NCI-H526 treated with DMSO at 0.1 percent for 48 hours (cell line): ENCODE measurements at regions not wholly inside any gene's neighbourhood (a gene's known extent, or its start where the extent isn't known, plus 50 kb on each side); places are given as distances from the start of the nearest gene placed in this dataset.

Source experiments
- DNase-seq: peaks from one replicate; lab custom pipeline; 2025; lab: John Stamatoyannopoulos, UW

DNA sequence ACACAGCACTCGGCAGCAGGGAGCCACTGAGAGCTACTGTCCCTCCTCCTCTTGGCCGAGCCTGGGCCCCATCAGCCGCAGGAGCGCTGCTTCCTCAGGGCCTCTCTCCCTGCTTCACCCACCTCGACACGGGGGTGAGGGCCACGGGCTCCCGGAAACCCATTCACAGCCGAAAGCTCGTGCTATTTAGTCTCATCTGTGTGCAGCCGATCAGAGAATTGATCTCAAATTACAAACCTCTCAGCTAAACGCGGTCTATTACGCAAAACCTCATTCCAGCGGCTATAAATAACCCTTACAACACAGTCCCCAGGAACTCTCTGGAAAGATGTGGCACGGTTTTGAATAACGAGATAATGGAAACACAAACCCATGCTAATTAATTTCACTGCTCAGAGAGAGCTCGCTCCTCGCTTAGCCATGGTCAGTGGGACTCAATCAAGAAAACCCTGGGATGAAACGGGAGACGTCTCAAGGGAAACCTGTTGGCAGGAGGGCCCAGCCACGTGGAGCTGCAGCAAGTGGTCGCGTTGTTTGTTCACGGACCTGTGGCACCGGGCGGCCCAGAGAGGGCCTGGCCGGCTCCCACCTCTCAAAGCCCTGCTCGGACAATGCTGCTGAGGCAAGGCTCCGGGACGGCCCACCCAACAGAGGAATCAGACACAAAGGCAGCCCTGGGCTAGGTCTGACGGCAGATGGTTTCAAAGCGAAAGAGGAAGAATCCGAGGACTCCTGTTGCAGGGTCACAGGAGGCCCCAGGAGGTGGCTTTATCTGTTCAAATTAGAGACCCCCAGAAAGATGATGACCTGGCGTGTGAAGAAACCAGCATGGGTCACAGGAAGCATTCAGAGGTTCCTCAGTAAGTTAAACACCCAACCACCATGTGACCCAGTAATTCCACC, 210.5 kb downstream of the CTTN start:
- DNase-seq = peak; percentile 97

DNA sequence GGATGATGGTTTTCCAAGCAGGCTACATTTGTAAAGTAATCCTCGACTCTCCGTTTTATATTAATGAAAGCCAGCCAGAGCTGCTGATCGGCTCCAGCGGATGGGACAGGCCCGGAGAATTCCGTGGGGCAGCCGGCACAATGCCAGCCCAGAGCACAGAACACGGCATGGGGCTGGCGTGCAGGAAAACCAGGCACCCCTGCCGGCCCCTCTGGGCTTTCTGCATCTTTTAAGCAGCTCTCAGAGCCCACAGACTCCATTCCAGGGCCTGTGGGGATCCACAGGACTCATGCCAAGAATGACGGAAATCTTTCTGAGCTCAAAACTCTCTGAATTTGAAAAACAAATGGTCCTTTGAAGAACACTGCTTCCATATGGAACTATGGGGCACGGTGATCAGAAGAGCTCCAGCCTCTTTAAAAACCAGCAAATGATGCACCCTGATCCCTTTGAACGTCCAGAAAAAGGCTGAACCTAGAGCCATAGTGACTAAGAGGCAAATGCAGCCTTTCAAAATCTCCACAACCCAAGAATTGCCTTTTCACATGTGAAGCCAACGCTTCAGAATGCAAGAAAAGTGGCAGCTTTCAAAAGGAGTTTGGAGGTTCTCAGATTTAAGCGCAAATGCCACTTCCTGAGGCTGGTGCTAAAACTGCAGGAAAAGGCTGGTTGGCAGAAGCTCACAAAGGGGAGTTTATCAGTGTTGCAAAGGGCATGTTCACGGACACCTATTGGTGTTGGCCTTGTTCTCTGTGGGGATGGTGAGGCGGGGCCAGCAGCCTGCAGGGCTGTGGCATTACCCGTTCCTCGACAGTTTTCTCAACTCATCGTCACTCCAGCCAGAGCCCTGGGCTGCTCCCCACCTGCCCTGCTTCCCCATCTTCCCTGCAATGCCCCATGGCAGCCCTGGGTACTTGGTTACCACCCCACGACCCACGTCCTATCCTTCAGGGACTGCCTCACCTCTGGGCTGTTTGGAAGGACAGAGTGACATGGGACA, 212.5 kb downstream of the CTTN start:
- peak; percentile 34 for DNase-seq

DNA sequence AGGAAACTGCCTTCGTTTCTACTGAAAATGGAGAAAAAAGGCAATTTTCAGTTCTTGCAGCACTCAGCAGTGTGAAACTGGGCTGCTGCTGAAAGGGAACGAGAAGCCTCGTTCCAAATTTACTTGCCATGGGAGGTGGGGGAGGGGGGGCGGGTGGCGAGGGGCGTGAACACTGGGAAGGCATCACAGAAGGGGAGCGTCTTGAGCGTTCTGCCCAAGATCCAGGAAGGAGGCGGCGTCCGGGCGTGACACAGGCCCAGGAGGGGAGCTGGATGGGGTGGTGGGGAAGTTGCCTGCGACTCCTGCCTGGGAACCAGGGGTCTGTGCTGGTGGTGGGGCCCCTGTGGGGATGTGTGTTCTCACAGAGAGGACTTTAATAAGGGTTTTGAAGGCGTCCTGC, 213.5 kb downstream of the CTTN start:
- DNase-seq = no peak

DNA sequence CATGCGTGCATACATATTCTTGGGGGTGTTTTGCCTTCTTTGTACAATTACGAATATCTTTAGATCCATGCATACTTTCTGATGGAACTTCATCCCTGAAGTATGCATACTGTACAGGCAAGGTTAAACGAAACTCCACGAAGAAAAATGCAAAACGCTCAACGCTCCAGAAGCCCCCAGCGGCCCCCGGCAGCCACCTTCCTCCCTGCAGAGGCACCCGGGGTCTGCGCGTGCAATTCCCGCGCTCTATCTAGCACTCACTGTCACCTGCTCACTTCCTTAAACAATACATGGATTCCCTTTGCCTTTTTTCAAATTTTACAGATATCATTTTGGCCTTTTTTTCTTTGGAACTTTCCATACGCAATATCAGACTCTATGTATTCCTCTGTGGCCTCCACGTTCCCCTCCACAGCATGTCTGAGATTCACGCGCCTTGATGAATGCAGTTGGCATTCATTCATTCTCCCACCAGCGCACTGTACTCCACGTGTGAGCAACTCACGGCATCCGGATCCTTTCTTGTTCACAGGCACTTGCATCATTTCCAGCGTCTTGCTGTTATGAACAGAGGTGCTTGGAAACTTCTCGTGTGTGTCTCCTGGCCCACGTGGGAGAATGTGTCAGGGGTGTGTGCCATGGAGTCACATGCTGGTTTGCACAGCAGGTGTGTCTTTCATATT, 214.3 kb downstream of the CTTN start:
- no peak for DNase-seq

DNA sequence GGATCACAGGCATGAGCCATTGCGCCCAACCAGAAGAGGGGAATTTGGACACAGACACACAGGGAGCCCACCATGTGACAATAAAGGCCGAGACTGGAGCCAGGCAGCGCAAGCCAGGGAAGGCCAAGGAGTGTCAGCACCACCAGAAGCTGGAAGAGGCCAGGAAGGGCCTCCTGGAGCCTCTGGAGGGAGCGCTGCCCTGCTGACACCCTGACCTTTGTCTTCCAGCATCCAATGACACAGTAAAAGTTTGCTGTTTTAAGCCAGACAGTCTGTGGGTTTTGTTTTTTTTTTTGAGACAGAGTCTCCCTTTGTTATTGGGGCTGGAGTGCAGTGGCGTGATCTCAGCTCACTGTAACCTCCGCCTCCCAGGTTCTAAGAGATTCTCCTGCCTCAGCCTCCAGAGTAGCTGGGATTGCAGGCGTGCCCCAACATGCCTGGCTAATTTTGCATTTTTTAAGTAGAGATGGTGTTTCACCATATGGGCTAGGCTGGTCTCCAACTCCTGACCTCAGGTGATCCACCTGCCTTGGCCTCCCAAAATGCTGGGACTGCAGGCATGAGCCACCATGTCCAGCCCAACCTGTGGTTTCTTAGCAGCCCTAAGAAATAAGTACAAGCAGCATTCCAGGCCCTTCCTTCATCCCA, 215.8 kb downstream of the CTTN start:
- DNase-seq = no peak

DNA sequence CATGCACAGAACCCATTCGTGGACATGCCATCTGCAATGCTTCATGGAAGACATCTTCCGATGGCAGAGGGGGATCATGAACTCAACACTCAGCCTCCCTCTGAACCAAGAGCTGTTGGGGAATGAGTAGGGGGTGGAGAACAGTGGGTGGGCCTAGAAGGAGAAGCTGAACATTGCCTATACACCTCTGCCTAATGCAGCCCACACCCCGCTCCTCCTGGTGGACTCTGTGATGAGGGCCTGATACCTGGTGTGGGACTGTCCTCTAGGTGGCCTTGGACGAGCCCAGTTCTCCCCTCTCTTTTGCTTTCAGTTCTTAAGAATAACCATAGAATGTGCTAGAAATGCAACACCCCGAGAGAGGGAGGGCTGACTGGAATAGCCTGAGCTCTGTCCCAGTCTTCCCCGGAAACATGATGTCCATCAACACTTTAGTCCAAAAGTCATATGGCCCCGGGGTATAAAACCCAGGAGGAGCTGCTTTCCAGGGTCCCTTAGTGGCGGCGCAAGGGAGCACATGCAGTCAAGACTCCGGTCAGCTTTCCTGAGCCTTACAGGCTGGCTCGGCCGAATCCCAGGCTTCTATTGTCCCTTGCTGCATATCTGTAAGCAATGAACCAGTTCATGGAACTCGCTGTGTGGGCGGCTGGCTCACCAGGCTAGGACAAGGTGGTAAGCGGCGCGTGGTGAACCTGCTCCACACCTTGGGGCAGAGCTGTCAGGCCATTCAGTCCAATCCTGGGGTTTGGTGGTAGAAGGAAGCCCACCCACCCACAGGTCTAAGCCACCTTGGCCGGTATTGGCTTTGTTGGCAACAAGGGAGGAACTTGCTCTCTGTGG, 216.9 kb downstream of the CTTN start:
- DNase-seq = no peak

DNA sequence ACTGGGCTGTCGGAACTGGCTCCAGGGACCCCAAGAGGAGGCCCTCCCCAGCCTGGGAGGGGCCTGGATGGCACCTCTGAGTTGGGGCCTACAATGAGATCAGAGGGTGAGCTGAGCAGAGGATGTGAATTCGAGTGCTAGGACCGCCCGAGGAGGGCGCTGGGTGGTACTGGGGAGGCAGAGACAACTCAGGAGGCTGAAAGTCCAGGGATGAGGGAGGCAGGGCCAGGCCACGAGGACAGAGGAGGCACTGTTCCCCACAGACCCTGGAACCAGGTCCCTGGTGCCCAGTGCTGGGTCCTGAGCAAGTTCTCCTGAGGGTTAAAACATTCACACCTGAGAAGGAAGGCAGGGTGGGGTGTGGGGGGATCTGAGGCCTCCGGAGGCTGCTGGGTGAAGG, 218.0 kb downstream of the CTTN start:
- no peak for DNase-seq

DNA sequence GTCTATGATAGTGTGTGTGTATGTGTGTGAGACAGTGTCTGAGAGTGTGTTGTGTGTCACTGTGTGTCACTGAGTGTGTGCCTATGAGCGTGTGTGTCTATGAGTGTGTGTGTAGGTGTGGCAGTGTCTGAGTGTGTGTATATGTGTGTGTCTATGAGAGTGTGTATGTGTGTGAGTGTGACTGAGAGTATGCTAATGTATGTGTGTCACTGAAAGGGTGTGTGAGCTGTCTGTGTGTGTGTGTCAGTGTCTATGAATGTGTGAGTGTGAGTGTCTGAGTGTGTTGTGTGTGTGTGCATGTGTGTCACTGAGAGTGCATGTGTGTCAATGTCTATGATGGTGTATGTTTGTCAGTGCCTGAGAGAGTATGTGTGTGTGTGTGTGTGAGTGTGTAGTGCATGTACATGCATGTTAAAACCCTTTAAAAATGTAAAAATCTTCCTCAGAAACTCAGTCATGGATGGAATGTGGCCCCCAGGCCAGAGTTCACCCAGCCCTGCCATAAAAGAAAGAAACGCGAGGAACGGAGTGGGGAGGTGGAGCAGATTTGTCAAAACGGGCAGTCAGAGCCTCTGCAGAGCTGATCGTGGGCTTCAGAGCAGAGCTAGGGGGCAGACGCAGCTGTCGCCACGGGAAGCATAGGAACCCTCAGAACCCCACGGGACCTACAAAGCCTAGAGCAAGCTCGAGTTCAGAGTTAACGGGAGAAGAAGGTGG, 218.8 kb downstream of the CTTN start:
- no peak for DNase-seq

DNA sequence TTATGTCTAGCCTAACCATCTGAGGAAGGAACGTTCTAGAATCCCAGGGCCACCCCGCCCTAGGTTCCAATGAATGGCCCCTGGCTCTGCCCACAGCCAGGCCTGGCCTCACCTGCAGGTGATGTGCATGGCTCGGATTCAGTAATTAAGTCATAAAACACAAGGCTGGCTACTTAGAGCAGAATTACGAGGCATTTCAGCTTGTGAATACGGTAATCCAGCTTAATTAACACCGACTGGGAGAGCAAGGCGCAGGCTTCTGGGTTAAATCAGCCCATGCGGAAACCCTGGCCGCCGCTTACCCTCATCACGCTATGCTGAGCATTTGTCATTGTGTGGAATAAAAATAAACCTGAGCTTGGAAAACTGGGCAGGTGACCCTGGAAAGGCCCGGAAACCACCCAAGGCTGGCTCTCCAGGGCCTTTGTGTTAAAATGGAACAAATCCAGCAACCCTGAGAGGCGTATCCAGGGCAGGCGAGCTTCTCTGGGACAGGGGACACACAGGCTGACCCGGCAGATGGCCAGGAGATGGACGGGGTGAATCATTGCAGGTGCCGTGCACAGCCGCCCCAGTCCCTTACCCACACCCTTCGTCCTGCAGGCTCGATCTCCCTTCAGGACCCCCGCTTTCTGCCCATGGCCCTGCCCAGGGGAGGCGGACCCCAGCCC, 220.2 kb downstream of the CTTN start:
- peak; percentile 58 for DNase-seq

DNA sequence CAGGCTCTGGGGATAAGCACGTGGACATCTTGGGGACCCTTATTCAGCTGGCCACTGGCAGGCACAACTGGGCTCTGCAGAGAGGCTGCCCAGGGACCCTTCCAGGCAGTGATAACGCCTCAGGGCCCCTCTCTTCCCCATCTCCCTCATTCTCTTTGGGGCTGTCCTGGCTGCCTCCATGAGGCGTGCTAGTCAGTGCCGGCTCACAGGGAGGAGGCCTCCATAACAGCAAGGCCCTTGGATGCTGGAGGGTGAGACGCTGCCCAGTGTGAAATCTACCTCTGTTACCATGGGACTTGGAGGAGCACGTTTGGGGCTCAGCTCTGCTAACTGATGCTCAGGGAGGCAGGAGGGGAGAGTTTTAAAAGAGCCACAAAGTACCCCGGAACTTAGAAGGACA, 221.3 kb downstream of the CTTN start:
- no peak for DNase-seq

DNA sequence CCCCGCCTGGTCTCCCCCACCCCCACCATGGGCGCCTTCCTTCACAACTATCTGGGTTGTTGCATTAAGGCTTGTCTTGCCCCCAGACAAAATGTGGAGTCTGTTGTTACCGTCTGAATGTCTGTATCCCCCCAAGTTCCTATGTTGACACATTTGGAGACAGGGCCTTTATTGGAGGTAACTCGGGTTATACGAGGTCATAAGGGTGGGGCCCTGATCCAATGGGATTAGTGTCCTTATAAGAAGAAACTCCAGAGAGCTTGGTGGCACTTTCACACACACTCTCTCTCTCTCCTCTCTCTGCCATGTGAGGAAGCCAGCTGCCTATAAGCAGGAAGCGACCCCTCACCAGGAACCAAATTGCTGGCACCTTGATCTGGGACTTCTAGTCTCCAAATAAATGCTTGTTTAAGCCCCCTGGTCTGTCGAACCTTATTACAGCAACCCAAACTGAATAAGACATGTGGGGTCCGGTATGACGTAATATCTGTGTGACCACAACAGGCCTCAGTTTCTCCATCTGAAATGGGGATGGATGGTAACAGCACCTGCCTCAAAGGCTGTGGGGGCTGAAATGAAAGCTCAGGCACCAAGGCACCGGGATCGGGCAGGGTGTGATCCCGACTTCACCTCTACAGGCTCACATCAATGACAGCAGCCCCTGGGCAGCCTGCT, 222.3 kb downstream of the CTTN start:
- DNase-seq = no peak

DNA sequence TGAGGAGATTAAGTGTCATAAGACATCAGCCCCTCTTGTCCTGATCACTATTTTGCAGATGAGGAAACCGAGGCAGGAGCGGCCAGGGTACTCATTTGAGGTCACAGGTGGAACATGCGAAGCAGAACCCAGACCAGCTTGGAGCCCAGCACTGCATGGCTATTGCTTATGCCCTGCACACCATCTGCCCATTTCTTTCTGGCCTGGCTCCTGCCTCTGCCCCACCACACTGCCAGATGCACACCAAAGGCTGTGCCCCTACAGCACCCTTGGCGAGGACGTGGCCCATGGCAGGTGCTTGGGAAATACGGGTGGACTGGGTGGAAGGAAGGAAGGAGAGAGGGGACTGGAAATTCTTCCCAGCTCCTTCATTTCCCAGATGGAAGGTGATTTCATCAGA, 222.9 kb downstream of the CTTN start:
- DNase-seq = no peak

DNA sequence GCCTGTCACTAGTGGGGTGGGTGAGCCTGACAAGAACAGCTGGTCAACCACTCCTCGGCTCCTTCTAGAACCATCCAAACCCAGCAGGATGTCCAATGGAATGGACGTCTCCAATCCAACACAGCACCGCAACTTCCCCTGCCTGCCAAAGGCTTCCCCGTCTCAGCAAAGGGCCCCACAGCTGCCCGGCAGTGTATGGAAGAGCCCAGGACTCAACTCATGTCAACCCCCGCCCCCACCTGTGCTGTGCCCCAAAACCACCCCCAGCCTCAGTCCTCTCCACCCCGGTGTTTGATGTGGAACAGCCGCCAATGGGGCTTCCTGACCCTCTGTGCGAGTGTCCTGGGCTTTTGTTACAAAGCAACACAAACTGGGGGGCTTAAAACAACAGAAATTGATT, 223.8 kb downstream of the CTTN start:
- DNase-seq = no peak

DNA sequence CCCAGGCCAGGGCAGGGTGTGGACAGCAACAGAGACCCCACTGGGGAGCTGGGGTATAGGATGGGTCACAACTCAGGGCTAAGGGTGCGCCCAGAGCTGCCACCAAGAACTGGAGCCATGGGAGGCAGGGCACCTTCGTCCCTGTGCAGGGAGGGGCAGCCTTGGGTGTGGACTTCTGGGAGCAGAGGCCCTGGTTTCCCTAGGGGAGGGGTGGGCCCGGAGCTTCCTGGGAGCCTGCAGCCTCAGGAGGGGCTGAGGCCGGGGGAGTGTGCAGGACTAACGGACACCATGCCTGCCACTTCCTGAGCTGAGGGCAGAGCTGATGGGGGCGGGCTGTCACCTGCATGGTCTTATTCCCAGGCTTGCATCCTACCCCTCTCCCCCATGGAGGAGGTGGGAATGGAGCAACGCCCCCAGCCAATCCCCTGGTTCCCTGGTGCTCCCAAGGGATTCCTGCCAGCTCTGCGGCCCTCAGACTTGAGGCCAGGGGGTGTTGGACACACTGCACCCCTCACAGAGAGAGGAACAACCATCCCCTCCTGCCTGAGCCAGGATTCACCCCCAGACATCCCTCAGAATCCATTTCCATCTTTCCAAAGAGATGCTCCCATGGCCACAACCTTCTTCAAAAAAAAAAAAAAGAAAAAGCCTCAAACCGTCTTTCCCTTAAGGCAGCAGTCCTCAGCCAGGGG, 225.7 kb downstream of the CTTN start:
- DNase-seq = no peak

DNA sequence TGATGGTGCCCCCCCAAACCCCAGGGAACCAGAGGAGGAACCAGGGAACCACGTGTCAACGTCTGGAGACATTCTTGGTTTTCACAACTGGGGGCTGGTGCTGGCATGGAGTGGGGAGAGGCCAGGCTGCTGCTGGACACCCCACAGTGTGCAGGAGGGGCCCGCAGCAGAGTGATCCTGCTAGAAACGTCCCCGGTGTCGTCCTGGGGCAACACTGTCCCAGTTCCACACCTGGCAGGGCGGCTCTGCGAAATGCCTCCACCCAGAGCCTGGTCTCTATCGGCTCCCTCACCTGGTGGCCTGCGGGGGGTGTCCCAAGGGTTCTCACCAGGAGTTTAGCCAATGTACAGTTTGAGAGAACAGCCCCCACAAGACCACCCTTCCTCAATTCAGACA, 226.3 kb downstream of the CTTN start:
- no peak for DNase-seq

DNA sequence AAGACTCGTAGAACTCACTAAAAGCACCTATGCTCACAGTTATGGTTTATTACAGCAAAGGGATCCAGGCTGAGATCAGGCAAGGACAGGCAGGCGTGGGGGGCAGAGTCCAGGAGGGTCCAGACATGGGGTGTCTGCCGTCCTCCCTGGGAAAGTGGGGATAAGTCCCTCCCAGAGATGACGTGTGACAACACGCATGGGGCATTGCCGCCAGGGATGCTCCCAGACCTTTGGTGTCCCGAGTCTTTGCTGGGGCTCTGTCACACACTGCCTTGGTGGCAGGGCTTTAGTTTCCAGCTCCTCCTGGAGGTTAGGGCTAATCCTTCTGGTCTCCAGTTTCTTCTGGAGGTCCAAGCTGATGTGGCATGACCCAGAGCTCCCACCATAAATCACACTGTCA, 226.7 kb downstream of the CTTN start:
- no peak for DNase-seq

DNA sequence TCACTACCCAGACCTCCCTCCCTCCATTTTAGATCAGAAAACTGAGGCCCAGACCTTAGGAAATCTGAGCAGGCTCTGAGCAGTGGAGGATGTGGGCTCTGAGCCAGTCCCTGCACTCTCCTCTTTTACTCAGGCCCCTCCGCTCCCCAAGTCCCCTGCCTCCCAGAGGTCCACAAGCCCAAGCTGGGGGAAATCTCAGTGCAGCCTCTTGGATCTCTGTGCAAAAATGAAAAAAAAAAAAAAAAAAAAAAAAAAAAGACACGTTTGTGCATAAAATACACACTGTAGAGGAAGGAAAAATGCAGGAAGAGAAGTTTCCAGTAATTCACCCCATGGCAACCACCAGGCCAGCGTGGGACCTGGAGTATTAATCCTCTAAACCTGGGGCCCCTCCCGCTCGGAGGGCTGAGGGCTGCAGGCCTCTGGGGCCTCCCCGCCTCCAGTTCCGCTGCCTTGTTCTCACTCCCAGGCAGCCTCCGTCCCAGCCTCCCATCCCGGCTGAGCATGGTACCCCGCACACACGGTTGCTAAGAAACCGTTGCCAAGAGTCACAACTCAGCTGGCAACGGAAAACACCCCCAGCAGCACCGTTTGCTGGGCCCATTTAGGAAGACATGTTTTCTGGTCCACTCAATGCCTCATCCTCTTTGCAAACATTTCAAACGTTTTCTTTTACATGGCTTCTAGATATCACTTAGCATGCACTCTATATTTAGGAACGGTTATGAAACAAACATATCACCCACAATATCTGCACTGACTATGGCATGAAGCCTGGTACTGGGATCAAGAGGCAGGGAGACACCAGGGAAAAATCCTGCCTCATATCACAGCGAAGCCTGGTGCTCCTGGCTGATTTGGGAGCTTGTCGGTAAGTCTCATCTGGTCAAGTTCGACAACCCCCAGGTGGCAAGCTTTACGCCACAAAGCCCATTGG, 227.5 kb downstream of the CTTN start:
- DNase-seq = no peak
